ENCODE measurements at regions not wholly inside any gene's neighbourhood (a gene's known extent, or its start where the extent isn't known, plus 50 kb on each side); places are given as distances from the start of the nearest gene placed in this dataset.

- in situ Hi-C loops (cut with HindIII; ENCODE audit: low sequenced_read_pairs) = no loop called here
- TF ChIP-seq, protein P1, sequence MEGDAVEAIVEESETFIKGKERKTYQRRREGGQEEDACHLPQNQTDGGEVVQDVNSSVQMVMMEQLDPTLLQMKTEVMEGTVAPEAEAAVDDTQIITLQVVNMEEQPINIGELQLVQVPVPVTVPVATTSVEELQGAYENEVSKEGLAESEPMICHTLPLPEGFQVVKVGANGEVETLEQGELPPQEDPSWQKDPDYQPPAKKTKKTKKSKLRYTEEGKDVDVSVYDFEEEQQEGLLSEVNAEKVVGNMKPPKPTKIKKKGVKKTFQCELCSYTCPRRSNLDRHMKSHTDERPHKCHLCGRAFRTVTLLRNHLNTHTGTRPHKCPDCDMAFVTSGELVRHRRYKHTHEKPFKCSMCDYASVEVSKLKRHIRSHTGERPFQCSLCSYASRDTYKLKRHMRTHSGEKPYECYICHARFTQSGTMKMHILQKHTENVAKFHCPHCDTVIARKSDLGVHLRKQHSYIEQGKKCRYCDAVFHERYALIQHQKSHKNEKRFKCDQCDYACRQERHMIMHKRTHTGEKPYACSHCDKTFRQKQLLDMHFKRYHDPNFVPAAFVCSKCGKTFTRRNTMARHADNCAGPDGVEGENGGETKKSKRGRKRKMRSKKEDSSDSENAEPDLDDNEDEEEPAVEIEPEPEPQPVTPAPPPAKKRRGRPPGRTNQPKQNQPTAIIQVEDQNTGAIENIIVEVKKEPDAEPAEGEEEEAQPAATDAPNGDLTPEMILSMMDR (IDR thresholded peaks at IDR 0.05; ENCODE audit: low read depth, low read length, missing control alignments) = no peak
- H3K4me3 ChIP-seq (ENCODE audit: low read depth, low read length) = no peak overlapping the region
These were observed 382.2 kb upstream of the IGFBP7 start for GRCh38 chr4:57492251-57492878.

DNA sequence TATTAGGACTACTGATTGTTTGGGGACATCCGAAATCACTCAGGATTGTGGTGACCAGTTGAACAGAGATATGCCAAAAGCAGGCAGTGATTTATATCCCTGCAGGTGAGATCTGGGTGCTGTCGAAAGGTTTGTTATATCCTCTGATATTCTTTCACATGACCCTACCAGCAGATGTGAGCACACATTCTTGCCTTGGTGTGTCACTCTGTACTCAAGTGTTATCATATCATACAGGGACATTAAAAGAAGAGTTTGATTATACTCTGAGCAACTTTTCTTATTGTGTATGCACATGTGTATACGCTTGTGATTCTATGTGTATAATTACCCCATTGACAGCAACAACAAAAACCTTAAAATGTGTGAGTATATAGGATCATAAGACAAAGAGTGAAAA lies 381.2 kb upstream of the IGFBP7 start:
- DNase-seq (ENCODE audit: low read depth) = no peak
- no peak overlapping the region for H3K4me3 ChIP-seq (ENCODE audit: low read depth, low read length)
- in situ Hi-C loops (cut with HindIII; ENCODE audit: low sequenced_read_pairs) = no loop called here
- TF ChIP-seq, protein P1 (IDR thresholded peaks at IDR 0.05; ENCODE audit: low read depth, low read length, missing control alignments) = no peak

More at GRCh38 chr4:57492251-57492878, 382.2 kb upstream of the IGFBP7 start:
- DNase-seq (ENCODE audit: low read depth) = no peak

- no peak overlapping the region for H3K4me3 ChIP-seq (ENCODE audit: low read depth, low read length)
- TF ChIP-seq, protein P1 (IDR thresholded peaks at IDR 0.05; ENCODE audit: low read depth, low read length, missing control alignments) = no peak
- DNase-seq (ENCODE audit: low read depth) = no peak
- in situ Hi-C loops (cut with HindIII; ENCODE audit: low sequenced_read_pairs) = no loop called here
These were observed 380.5 kb upstream of the IGFBP7 start for GRCh38 chr4:57490520-57491255.

GRCh38 chr4:57488366-57489162 lies 378.4 kb upstream of the IGFBP7 start:
- H3K4me3 ChIP-seq (ENCODE audit: low read depth, low read length) = no peak overlapping the region
- no peak for DNase-seq (ENCODE audit: low read depth)
- TF ChIP-seq, protein P1 (IDR thresholded peaks at IDR 0.05; ENCODE audit: low read depth, low read length, missing control alignments) = no peak
- in situ Hi-C loops (cut with HindIII; ENCODE audit: low sequenced_read_pairs) = no loop called here

GRCh38 chr4:57475424-57475823 lies 365.2 kb upstream of the IGFBP7 start:
- H3K4me3 ChIP-seq (ENCODE audit: low read depth, low read length) = no peak overlapping the region
- in situ Hi-C loops (cut with HindIII; ENCODE audit: low sequenced_read_pairs) = no loop called here
- TF ChIP-seq, protein P1 (IDR thresholded peaks at IDR 0.05; ENCODE audit: low read depth, low read length, missing control alignments) = no peak
- no peak for DNase-seq (ENCODE audit: low read depth)

- H3K4me3 ChIP-seq (ENCODE audit: low read depth, low read length) = no peak overlapping the region
- TF ChIP-seq, protein P1 (IDR thresholded peaks at IDR 0.05; ENCODE audit: low read depth, low read length, missing control alignments) = no peak
- DNase-seq (ENCODE audit: low read depth) = no peak
- in situ Hi-C loops (cut with HindIII; ENCODE audit: low sequenced_read_pairs) = no loop called here
These were observed 355.3 kb upstream of the IGFBP7 start for GRCh38 chr4:57465321-57466056.
